Stimulated activated CD4-positive, alpha-beta T cell treated with anti-CD3 and anti-CD28 coated beads, TNF-alpha, amount 100 ng/mL, for 48 hours (primary cell): ENCODE measurements at regions not wholly inside any gene's neighbourhood (a gene's known extent, or its start where the extent isn't known, plus 50 kb on each side); places are given as distances from the start of the nearest gene placed in this dataset.

Experiments used
- DNase-seq, 3 donors: peaks; one replicate each; pipeline ENCODE4 v3.0.0-alpha.2; 2020; ENCODE audit warnings: low read depth in 3 of 3

- DNase-seq, result no peak
Observed at GRCh38 chr20:22916021-22916842, 118.9 kb upstream of the SSTR4 start.

- DNase-seq, result no peak
Observed at GRCh38 chr20:22918286-22918983, 116.7 kb upstream of the SSTR4 start.

- DNase-seq, result no peak
Observed at GRCh38 chr20:22920898-22921297, 114.2 kb upstream of the SSTR4 start.

GRCh38 chr20:22921595-22922421, 113.3 kb upstream of the SSTR4 start:
- DNase-seq, result no peak

- DNase-seq, result no peak
Observed at GRCh38 chr20:22922987-22923386, 112.1 kb upstream of the SSTR4 start.

- DNase-seq, result no peak
Observed at GRCh38 chr20:22924046-22924737, 110.9 kb upstream of the SSTR4 start.

GRCh38 chr20:22924949-22925612, 110.0 kb upstream of the SSTR4 start:
- no peak for DNase-seq

- no peak for DNase-seq
Observed at GRCh38 chr20:22925613-22925983, 109.5 kb upstream of the SSTR4 start.

- DNase-seq, result no peak
Observed at GRCh38 chr20:22927537-22927936, 107.6 kb upstream of the SSTR4 start.

- DNase-seq, result no peak
Observed at GRCh38 chr20:22928679-22929078, 106.4 kb upstream of the SSTR4 start.

- no peak for DNase-seq
Observed at GRCh38 chr20:22929661-22930060, 105.5 kb upstream of the SSTR4 start.

GRCh38 chr20:22931653-22932608, 103.2 kb upstream of the SSTR4 start:
- no peak for DNase-seq

- no peak for DNase-seq
Observed at GRCh38 chr20:22939181-22939580, 95.9 kb upstream of the SSTR4 start.

- DNase-seq, result no peak
Observed at GRCh38 chr20:22940350-22940749, 94.8 kb upstream of the SSTR4 start.

GRCh38 chr20:22941550-22941949, 93.6 kb upstream of the SSTR4 start:
- no peak for DNase-seq

- no peak for DNase-seq
Observed at GRCh38 chr20:22942742-22943141, 92.4 kb upstream of the SSTR4 start.

- DNase-seq, result no peak
Observed at GRCh38 chr20:22944062-22944461, 91.0 kb upstream of the SSTR4 start.

GRCh38 chr20:22944936-22945335, 90.2 kb upstream of the SSTR4 start:
- DNase-seq, result no peak

GRCh38 chr20:22946596-22946995, 88.5 kb upstream of the SSTR4 start:
- no peak for DNase-seq
